Left colon (tissue), 2 donors: ENCODE measurements at regions not wholly inside any gene's neighbourhood (a gene's known extent, or its start where the extent isn't known, plus 50 kb on each side); places are given as distances from the start of the nearest gene placed in this dataset.
"Not testable (repeated sequence)": the region's sequence is repeated elsewhere in the genome, so short reads cannot be mapped to it uniquely, and the experiment has no call there.

Source experiments
- ATAC-seq: fragments of 200-7000 bp; cut with Tn5 transposase; one replicate; pipeline ENCODE4 v1.9.1; 2020; ENCODE audit warnings: mild to moderate bottlenecking, moderate library complexity
- DNase-seq, 2 donors: peaks; one replicate each; pipeline ENCODE4 v3.0.0-alpha.2; 2020
- intact Hi-C, 2 donors: fragments of 100-400 bp; cut with DNase I in 1 of 2; cut with micrococcal nuclease in 1 of 2; formaldehyde crosslinking; loops; one replicate each; pipeline versions ENCODE4 v1.11.2 to v1.14.0; 2022; cut with DNase I, micrococcal nuclease
- donor health status: DM: no; HTN: no; CAD: no.
- donor health status: DM: yes; HTN: yes; CAD: no.

- intact Hi-C loops = no loop called here
- no peak for DNase-seq
- no peak for ATAC-seq
Measured at GRCh38 chr2:167715932-167716331, 531.5 kb downstream of the STK39 start.

GRCh38 chr2:167715498-167715897 lies 531.9 kb downstream of the STK39 start:
- ATAC-seq, DNase-seq, intact Hi-C loops: not testable (repeated sequence)

GRCh38 chr2:167712275-167712674 lies 535.1 kb downstream of the STK39 start:
- intact Hi-C loops = no loop called here
- DNase-seq (no peak), ATAC-seq (no peak)

GRCh38 chr2:167708998-167709397 lies 538.4 kb downstream of the STK39 start:
- ATAC-seq (no peak), DNase-seq (no peak)
- intact Hi-C loops = no loop called here

GRCh38 chr2:167706800-167707199 lies 540.6 kb downstream of the STK39 start:
- intact Hi-C loops = no loop called here
- no peak for DNase-seq
- no peak for ATAC-seq

GRCh38 chr2:167703441-167703840 lies 544.0 kb downstream of the STK39 start:
- no peak for DNase-seq
- no peak for ATAC-seq
- intact Hi-C loops = no loop called here

GRCh38 chr2:167702227-167702626 lies 545.2 kb downstream of the STK39 start:
- ATAC-seq = no peak
- DNase-seq = no peak

GRCh38 chr2:167701651-167702050 lies 545.7 kb downstream of the STK39 start:
- intact Hi-C loops = no loop called here
- ATAC-seq = no peak
- DNase-seq = no peak

More at GRCh38 chr2:167702227-167702626, 545.2 kb downstream of the STK39 start:
- intact Hi-C loops = no loop called here

GRCh38 chr2:167697948-167698347 lies 549.4 kb downstream of the STK39 start:
- DNase-seq = no peak
- ATAC-seq = no peak
- intact Hi-C loops = no loop called here

- no peak for ATAC-seq
- DNase-seq = no peak
- intact Hi-C loops = no loop called here
Measured at GRCh38 chr2:167697194-167697593, 550.2 kb downstream of the STK39 start.

GRCh38 chr2:167692936-167693335 lies 554.5 kb downstream of the STK39 start:
- no peak for ATAC-seq
- DNase-seq = no peak
- intact Hi-C loops = no loop called here

GRCh38 chr2:167692191-167692590 lies 555.2 kb downstream of the STK39 start:
- intact Hi-C loops = no loop called here
- DNase-seq (no peak), ATAC-seq (no peak)

GRCh38 chr2:167689444-167689843 lies 558.0 kb downstream of the STK39 start:
- DNase-seq (no peak), ATAC-seq (peak; percentile 31)
- intact Hi-C loops = no loop called here

- no peak for DNase-seq
- intact Hi-C loops = no loop called here
- no peak for ATAC-seq
Measured at GRCh38 chr2:167686691-167687090, 560.7 kb downstream of the STK39 start.

- DNase-seq (no peak), ATAC-seq (no peak)
- intact Hi-C loops = no loop called here
Measured at GRCh38 chr2:167681234-167682015, 566.0 kb downstream of the STK39 start.

- DNase-seq (no peak), ATAC-seq (no peak)
- intact Hi-C loops = no loop called here
Measured at GRCh38 chr2:167678158-167678557, 569.2 kb downstream of the STK39 start.

- no peak for ATAC-seq
Measured at GRCh38 chr2:167675906-167676305, 571.5 kb downstream of the STK39 start.

GRCh38 chr2:167670588-167670987 lies 576.8 kb downstream of the STK39 start:
- ATAC-seq = no peak
- DNase-seq = no peak
- intact Hi-C loops = no loop called here

More at GRCh38 chr2:167675906-167676305, 571.5 kb downstream of the STK39 start:
- DNase-seq = no peak
- intact Hi-C loops = no loop called here

GRCh38 chr2:167653131-167653530 lies 594.3 kb downstream of the STK39 start:
- intact Hi-C loops = no loop called here
- DNase-seq (no peak), ATAC-seq (no peak)

GRCh38 chr2:167652401-167652800 lies 595.0 kb downstream of the STK39 start:
- no peak for DNase-seq
- intact Hi-C loops = no loop called here
- ATAC-seq = no peak
